ENCODE measurements at regions not wholly inside any gene's neighbourhood (a gene's known extent, or its start where the extent isn't known, plus 50 kb on each side); places are given as distances from the start of the nearest gene placed in this dataset.

GRCh38 chr7:85423209-85423895 lies 236.5 kb upstream of the SEMA3D start:
- Histone ChIP-seq H3K4me1 (ENCODE audit: low read depth, poor library complexity, severe bottlenecking) (no peaks in the 10 kb centered on the region), H3K9ac (no peak overlapping the region), H3K4me3 (IDR thresholded peaks at IDR 0.05; ENCODE audit: insufficient read depth, low read depth, low read length) (no peak overlapping the region), H3K79me2 (ENCODE audit: insufficient read depth, low read depth) (no peaks in the 10 kb centered on the region), H4K20me1 (ENCODE audit: insufficient read depth) (no peaks in the 10 kb centered on the region), H2AFZ (ENCODE audit: low read depth) (no peak overlapping the region), H3K36me3 (ENCODE audit: insufficient read depth) (no peaks in the 10 kb centered on the region), H3K27ac (no peak overlapping the region), H3K27me3 (ENCODE audit: insufficient read depth, low read depth) (no peaks in the 10 kb centered on the region), H3K4me2 (no peak overlapping the region)
- no peak for TF ChIP-seq CTCF (conservative IDR thresholded peaks at IDR 0.05; ENCODE audit: low read depth, low read length)

GRCh38 chr7:85415743-85416142 lies 228.9 kb upstream of the SEMA3D start:
- H3K27me3 ChIP-seq (ENCODE audit: insufficient read depth, low read depth) = no peaks in the 10 kb centered on the region
- no peak overlapping the region for H3K4me3 ChIP-seq (IDR thresholded peaks at IDR 0.05; ENCODE audit: insufficient read depth, low read depth, low read length)
- H3K4me2 ChIP-seq = no peak overlapping the region
- H3K27ac ChIP-seq = no peak overlapping the region
- no peak overlapping the region for H3K9ac ChIP-seq
- no peak overlapping the region for H2AFZ ChIP-seq (ENCODE audit: low read depth)
- no peaks in the 10 kb centered on the region for H3K36me3 ChIP-seq (ENCODE audit: insufficient read depth)
- H3K4me1 ChIP-seq (ENCODE audit: low read depth, poor library complexity, severe bottlenecking) = no peaks in the 10 kb centered on the region
- no peaks in the 10 kb centered on the region for H4K20me1 ChIP-seq (ENCODE audit: insufficient read depth)
- no peaks in the 10 kb centered on the region for H3K79me2 ChIP-seq (ENCODE audit: insufficient read depth, low read depth)
- no peak for TF ChIP-seq CTCF (conservative IDR thresholded peaks at IDR 0.05; ENCODE audit: low read depth, low read length)

- Histone ChIP-seq H2AFZ (ENCODE audit: low read depth) (no peak overlapping the region), H3K4me1 (ENCODE audit: low read depth, poor library complexity, severe bottlenecking) (no peaks in the 10 kb centered on the region), H3K27me3 (ENCODE audit: insufficient read depth, low read depth) (no peaks in the 10 kb centered on the region), H3K9ac (no peak overlapping the region), H3K4me2 (no peak overlapping the region), H3K36me3 (ENCODE audit: insufficient read depth) (no peaks in the 10 kb centered on the region), H3K79me2 (ENCODE audit: insufficient read depth, low read depth) (no peaks in the 10 kb centered on the region), H3K27ac (no peak overlapping the region), H3K4me3 (IDR thresholded peaks at IDR 0.05; ENCODE audit: insufficient read depth, low read depth, low read length) (no peak overlapping the region), H4K20me1 (ENCODE audit: insufficient read depth) (no peaks in the 10 kb centered on the region)
- no peak for TF ChIP-seq CTCF (conservative IDR thresholded peaks at IDR 0.05; ENCODE audit: low read depth, low read length)
Observed at GRCh38 chr7:85413718-85414117, 226.9 kb upstream of the SEMA3D start.

GRCh38 chr7:85412912-85413311 lies 226.1 kb upstream of the SEMA3D start:
- no peak overlapping the region for H2AFZ ChIP-seq (ENCODE audit: low read depth)
- H3K36me3 ChIP-seq (ENCODE audit: insufficient read depth) = no peaks in the 10 kb centered on the region
- H3K4me3 ChIP-seq (IDR thresholded peaks at IDR 0.05; ENCODE audit: insufficient read depth, low read depth, low read length) = no peak overlapping the region
- no peaks in the 10 kb centered on the region for H4K20me1 ChIP-seq (ENCODE audit: insufficient read depth)
- no peak overlapping the region for H3K4me2 ChIP-seq
- H3K27ac ChIP-seq = no peak overlapping the region
- no peaks in the 10 kb centered on the region for H3K27me3 ChIP-seq (ENCODE audit: insufficient read depth, low read depth)
- no peaks in the 10 kb centered on the region for H3K4me1 ChIP-seq (ENCODE audit: low read depth, poor library complexity, severe bottlenecking)
- H3K79me2 ChIP-seq (ENCODE audit: insufficient read depth, low read depth) = no peaks in the 10 kb centered on the region
- H3K9ac ChIP-seq = no peak overlapping the region
- TF ChIP-seq CTCF (conservative IDR thresholded peaks at IDR 0.05; ENCODE audit: low read depth, low read length) = no peak
